Lower leg skin (tissue), 4 donors: ENCODE measurements at regions not wholly inside any gene's neighbourhood (a gene's known extent, or its start where the extent isn't known, plus 50 kb on each side); places are given as distances from the start of the nearest gene placed in this dataset.

Experiments used
- DNase-seq, 2 donors: peaks; one replicate each; pipeline ENCODE4 v3.0.0-alpha.2; 2019; ENCODE audit warnings: low spot score in 2 of 2
- H3K4me3 ChIP-seq: fragments of 200-600 bp; sonication (generic); 2 replicates; pipeline ENCODE4 v1.5.1; 2017; ENCODE audit warnings: mild to moderate bottlenecking, low read depth; ENCODE audit not compliant: poor library complexity, severe bottlenecking
- CTCF ChIP-seq, 3 donors: fragments of 450-650 bp; IDR thresholded peaks; one replicate each; pipeline ENCODE4 v1.5.1; 2016; ENCODE audit warnings: antibody characterized with exemption in 3 of 3, mild to moderate bottlenecking in 3 of 3, moderate library complexity in 2 of 3
- POLR2A ChIP-seq, 2 donors: fragments of 450-650 bp; IDR thresholded peaks; one replicate each; pipeline ENCODE4 v1.6.1; 2016 to 2017; ENCODE audit warnings: antibody characterized with exemption in 2 of 2, mild to moderate bottlenecking in 1 of 2, moderate library complexity in 1 of 2
- WGBS, 2 donors: methylation state at CpG; one replicate each; pipeline ENCODE4 v1.1.5; 2018; 5-methylcytosine and 5-hydroxymethylcytosine counted together
- intact Hi-C: fragments of 100-400 bp; cut with DNase I; formaldehyde crosslinking; loops from one replicate; pipeline ENCODE4 v1.15.0; 2023; ENCODE audit warnings: low total_unique reads

- H3K4me3 ChIP-seq, result no peak overlapping the region
- no peak for TF ChIP-seq CTCF (IDR thresholded peaks at IDR 0.05)
- TF ChIP-seq POLR2A (IDR thresholded peaks at IDR 0.05), result no peak
- intact Hi-C loops, result no loop called here
- no peak for DNase-seq
Observed at GRCh38 chr13:61873717-61874116, 458.1 kb upstream of the PCDH20 start.

- no peak for DNase-seq
- intact Hi-C loops, result no loop called here
- no peak overlapping the region for H3K4me3 ChIP-seq
- WGBS, 2 donors, result 70 to 97% methylated on average over 3 of the region's 3 CpGs
- TF ChIP-seq CTCF (IDR thresholded peaks at IDR 0.05), result no peak
- TF ChIP-seq POLR2A (IDR thresholded peaks at IDR 0.05), result no peak
Observed at GRCh38 chr13:61857198-61857597, 441.5 kb upstream of the PCDH20 start.

GRCh38 chr13:61852116-61852619 lies 436.5 kb upstream of the PCDH20 start:
- no peak for DNase-seq
- no peak overlapping the region for H3K4me3 ChIP-seq
- no peak for TF ChIP-seq CTCF (IDR thresholded peaks at IDR 0.05)
- TF ChIP-seq POLR2A (IDR thresholded peaks at IDR 0.05), result no peak
- WGBS, 2 donors, result 45 to 53% methylated on average over 5 of the region's 5 CpGs
- intact Hi-C loops, result no loop called here

- 84% methylated on average over 3 of the region's 3 CpGs for WGBS, 2 donors
- TF ChIP-seq CTCF (IDR thresholded peaks at IDR 0.05), result no peak
- DNase-seq, result no peak
- no peak overlapping the region for H3K4me3 ChIP-seq
- intact Hi-C loops, result no loop called here
Observed at GRCh38 chr13:61850794-61851193, 435.1 kb upstream of the PCDH20 start.

GRCh38 chr13:61838568-61838967 lies 422.9 kb upstream of the PCDH20 start:
- 89 to 94% methylated on average over 2 of the region's 2 CpGs for WGBS, 2 donors
- no peak overlapping the region for H3K4me3 ChIP-seq
- intact Hi-C loops, result no loop called here
- TF ChIP-seq CTCF (IDR thresholded peaks at IDR 0.05) (no peak), POLR2A (IDR thresholded peaks at IDR 0.05) (no peak)
- no peak for DNase-seq

- DNase-seq, result no peak
- no peak for TF ChIP-seq CTCF (IDR thresholded peaks at IDR 0.05)
- no peak for TF ChIP-seq POLR2A (IDR thresholded peaks at IDR 0.05)
- intact Hi-C loops, result no loop called here
- WGBS, 2 donors, result 75 to 76% methylated on average over 3 of the region's 3 CpGs
- no peak overlapping the region for H3K4me3 ChIP-seq
Observed at GRCh38 chr13:61833228-61833627, 417.6 kb upstream of the PCDH20 start.
